GM21576 (cell line): ENCODE measurements at regions not wholly inside any gene's neighbourhood (a gene's known extent, or its start where the extent isn't known, plus 50 kb on each side); places are given as distances from the start of the nearest gene placed in this dataset.

Source experiments
- ATAC-seq: cut with Tn5 transposase; IDR thresholded peaks from one replicate; pipeline ENCODE4 v1.9.1; 2021; ENCODE audit warnings: mild to moderate bottlenecking, moderate library complexity; ENCODE audit not compliant: unreplicated experiment

DNA sequence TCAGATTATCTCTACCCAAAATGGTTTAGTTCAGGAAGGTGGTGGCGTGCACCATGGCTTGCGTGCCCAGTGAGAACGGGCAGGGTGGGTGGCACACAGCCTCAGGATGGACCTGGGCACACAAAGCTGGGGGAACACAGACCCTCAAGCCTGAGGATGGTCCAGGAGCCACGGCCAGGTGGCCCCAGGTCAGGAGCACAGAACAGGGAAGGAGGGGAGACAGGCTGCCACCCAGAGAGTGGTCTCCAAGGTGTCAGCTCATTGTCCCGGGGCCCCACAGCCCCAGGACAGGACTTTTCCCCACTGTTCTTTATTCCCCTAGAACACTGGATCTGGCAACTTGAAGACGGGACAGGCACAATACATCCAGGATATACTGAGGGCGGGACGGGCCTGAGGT, 75.6 kb upstream of the MGMT start:
- ATAC-seq = no peak

DNA sequence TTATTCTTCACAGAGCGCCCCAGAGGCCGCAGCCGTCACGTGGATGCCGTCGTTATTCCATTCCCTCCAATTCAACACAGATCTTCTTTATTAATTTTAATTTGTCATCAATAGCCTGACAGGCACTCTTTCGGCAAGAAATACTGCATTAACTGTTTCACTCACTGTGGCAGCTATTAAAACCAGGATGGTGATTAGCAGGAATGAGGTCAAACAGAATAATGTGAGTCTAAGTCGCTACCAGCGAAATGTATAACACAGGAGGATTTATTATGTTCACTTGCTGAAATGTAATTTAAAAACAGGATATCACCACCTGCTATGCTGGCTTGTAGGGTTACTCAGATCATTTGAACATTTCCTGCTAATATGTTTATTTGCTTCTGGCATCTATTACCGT, 74.2 kb upstream of the MGMT start:
- no peak for ATAC-seq

DNA sequence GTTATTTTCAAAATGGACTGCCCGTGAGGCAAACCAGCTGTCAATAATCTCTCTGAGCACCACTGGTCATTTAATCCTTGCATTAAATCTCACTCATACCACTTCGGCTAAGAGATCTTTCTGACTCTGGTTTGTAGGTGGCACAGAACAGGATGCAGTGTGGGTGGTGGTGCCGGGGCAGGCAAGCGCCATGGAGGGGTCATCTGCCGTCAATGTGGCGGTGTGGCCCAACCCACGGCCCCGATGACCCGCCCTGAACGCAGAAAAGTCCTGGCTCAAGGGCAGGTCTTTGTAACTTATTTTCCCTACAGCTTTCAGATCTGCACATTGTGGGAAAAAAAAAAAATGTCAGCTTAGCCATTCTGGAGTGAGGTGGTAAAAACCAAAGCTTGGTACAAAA, 73.2 kb upstream of the MGMT start:
- ATAC-seq = no peak

- ATAC-seq = no peak
These were observed 72.3 kb upstream of the MGMT start for GRCh38 chr10:129394518-129395328.

DNA sequence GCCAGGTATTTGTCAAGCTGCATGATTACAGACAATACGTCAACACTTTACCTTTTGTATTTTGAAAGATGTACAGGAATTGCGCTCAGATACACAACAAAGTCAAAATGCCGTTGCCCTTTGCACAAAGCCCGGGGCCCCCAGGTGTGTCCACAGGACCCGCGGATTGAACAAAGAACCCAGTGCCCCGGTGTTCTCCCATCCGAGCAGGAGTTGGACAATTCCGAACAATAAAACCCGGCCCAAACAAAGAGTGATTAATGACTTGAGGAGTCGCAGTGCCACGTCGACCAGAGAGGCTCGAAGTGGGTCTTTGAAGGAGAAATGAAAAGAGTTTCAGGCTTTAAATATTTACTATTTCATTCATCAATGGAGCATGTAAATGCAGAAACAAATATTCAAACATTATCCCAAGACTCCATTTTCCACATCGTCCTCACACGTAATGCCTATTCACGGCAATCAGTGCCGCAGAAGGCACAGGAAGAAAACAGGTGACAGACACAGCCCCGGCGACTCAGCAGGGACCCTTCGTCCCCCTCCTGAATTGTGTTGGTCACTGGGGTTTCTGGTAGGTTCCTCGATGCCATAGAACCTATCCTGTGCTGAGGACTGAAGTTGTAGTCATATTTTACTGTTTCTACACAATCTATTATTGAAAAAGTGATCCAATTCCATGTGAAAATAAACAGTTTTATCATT, 70.9 kb upstream of the MGMT start:
- no peak for ATAC-seq

- no peak for ATAC-seq
These were observed 69.7 kb upstream of the MGMT start for GRCh38 chr10:129397198-129397974.

DNA sequence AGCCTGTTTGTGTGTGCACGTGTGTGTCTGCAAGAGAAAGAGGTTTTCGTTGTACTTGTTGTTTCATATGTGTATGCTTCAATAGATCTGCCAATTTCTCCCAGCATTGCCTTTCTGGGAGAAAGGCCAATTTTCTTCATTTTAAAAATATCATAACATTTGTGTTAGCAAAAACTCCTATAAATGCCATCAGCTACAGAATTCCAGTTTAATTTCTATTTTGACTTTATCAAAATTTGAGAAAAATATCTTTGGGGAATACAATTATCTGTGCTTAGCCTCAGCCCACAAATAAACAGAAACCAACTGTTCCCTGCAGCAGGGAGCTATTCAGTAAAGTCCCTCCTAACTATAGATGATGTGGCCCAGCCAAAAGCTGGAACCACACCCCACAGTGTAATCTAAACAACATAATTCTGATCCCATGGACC, 68.3 kb upstream of the MGMT start:
- ATAC-seq = no peak

GRCh38 chr10:129400426-129400825, 66.6 kb upstream of the MGMT start:
- no peak for ATAC-seq

- ATAC-seq = no peak
These were observed 64.6 kb upstream of the MGMT start for GRCh38 chr10:129402459-129402858.

GRCh38 chr10:129404091-129404490, 63.0 kb upstream of the MGMT start:
- no peak for ATAC-seq

DNA sequence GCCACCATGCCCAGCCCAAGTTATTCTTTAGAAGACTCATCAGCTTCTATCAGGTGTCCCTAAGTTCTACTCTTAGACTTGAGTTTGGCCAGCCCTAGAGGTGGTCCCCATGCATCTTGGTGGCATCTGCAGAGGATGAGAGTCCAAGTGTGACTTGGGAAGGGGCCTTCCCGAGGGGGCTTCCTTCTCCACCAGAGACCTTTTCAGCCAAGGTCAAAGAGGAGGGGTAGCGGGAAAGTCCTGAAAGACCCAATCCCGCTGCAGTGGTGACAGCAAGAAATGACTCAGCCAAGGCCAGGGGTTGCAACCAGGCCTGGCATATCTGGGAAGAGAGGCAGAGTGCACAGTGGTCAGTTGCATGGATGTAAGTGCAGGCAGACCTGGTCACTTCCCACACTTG, 61.7 kb upstream of the MGMT start:
- ATAC-seq = no peak

GRCh38 chr10:129410688-129411392, 56.2 kb upstream of the MGMT start:
- ATAC-seq = no peak

DNA sequence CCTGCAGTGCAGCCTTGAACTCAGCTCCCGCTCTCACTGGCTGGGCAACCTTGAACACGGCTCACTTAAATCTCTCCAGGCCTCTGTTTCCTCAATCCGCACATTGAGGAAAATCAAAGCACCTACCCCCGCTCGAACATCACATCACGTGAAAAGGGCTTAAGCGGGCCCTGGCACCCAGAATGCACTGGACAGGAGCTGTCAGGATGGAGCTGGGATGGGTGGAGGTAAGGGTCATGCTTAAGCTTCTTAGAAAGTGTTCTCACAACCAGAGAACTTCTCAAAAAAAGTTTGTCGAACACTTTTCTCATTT, 55.7 kb upstream of the MGMT start:
- ATAC-seq = no peak

- no peak for ATAC-seq
These were observed 55.3 kb upstream of the MGMT start for GRCh38 chr10:129411772-129412171.

DNA sequence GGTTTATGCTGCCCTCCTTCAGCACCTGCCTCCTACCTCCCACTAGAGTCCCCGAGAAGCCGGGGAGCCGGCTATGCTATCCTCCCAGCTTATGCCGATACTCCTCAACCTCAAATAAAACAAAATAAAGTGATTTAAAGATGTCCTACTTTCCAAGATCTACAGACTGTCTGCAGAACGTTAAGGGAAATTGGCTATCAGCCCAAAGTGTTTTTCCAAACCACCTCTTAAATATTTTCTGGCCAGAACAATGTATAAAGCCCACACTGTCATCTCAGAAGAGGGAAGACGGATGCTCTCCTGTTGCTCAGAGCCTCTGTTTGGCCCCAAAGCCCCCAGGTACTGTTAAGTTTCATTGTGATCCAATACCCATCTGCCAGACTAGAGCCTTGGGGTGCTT, 54.0 kb upstream of the MGMT start:
- no peak for ATAC-seq

DNA sequence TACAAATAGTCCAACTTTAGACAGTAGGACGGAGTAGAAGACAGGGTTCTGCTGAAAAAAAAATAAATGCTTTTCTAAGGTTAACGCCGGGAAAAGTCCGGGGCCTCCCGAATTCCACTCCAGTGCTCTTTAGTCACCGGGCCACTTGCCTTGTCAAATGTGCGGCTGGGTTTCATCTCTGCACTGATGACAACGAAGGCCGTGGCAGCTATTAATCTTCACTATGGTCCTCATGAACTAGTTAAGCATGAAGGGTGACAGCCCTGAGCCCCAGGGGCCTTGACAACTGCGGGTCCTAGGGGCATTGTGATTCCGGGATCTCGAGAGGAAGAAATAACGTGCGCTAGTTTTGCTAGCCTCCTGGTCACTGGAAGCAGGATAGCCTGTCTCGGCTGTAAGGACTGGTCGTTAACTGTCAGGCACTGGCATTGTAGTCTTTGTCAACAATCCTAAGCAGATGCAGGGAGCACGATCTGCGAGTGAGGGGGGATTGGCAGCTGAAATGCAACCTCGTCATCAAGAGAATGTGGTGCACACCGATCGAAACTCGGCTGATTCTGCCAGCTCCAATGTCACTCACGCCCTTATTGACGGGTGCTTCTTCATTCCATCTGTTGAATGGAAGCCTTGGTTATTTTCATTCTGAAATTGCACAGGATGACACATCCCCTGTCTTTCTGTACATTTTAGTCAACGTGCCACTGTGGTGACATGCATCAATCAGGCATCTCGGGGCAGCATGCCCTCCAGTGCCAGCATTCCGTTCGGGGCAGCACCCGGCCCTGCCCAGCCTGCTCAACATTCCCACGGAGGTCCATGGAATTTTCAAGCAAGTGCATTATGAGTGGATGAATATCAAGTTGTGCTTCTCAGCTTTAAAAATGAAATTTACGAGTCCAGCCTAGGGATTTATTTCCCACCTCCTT, 51.6 kb upstream of the MGMT start:
- no peak for ATAC-seq

GRCh38 chr10:129416155-129416554, 50.9 kb upstream of the MGMT start:
- no peak for ATAC-seq

DNA sequence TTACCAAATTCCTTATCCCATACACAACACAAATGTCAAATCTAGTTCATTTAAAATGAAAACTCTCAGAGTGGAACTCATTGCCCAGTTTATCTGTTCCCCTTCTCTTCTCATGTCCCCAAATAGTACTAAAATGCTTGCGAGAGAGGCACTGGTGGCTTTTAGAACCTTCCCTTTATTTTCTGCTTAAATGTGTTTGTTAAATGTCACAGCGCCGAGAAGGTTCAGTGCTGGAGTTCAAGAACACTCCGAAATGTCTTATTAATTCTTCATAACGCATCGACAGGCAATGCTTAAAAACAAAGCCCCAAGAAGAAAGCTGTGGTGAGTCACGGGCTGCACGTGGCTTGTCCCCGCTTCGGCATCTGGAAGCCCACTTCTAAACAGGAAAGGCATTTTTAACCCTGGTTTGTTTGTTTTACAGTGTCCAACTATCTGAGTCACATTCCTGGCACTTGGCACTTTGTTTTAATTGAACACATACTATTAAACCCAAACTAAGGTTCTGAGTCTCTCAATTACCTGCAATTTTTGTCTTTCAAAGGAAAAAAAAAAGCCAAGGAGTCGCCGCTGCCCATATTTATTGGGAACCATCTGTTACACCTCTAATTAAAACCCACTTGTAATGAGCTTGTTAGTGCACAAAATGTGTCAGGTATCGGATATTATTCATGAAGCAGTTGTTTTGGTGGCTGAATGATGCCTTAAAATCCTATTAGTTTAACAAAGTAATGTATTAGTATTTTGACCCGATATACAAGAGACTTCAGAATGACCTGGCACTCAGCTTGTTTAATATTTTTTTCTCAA, 49.9 kb upstream of the MGMT start:
- no peak for ATAC-seq
